ENCODE measurements at regions not wholly inside any gene's neighbourhood (a gene's known extent, or its start where the extent isn't known, plus 50 kb on each side); places are given as distances from the start of the nearest gene placed in this dataset.
"Not testable (repeated sequence)": the region's sequence is repeated elsewhere in the genome, so short reads cannot be mapped to it uniquely, and the experiment has no call there.

DNA sequence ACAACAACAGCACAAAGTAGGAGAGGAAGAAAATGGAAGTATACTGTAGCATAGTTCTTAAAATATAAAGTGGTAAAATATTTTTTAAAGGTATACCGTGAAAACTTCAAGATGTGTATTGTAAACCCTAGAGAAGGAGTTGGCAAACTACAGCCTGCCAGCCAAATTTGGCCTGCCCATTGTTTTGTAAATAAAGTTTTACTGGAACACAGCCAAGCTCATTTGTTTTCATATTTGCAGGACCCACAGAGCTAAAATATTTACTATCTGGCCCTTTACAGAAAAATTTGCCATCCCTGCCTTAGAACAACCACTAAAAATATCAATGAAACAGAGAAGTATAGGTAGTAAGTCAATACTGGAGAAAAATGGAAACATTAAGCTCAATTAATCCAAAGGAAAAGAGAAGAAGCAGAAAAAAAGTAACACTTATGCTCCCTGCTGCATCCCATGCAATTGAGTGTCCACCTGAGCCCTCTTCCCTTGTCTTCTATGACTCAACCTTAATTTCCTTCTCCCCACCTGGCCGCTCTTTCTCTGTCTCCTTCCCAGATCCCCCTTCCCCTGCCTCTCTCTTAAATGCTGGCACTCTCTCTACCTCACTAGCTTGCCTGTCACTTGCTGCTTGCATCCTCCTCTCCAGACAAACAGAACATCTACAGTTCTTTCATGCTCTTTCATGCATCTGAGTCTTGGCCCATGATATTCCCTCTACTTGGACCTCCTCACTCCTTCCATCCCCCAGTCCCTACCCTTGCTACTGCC is 50.6 kb upstream of the FER start:
- DNase-seq (ENCODE audit: low read depth in 3 of 3, low spot score in 2 of 3): no peak

DNA sequence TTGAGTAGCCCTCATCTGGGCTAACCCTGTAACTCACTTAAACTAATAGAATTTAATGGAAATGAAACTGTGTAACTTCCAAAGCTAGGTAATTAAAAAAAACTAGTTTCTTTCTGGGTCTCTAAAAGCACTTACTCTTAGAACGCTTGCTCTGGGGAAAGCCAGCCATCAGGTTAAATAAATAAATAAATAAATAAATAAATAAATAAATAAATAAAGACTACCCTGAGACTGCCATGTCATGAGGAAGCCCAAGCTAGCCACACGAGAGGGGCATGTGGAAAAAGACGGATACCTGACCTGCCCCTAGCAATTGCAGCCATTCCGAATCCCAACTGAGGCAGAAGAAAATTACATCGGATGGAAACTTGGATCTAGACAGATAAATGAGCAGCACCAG is 51.3 kb upstream of the FER start:
- DNase-seq (ENCODE audit: low read depth in 3 of 3, low spot score in 2 of 3): no peak

DNA sequence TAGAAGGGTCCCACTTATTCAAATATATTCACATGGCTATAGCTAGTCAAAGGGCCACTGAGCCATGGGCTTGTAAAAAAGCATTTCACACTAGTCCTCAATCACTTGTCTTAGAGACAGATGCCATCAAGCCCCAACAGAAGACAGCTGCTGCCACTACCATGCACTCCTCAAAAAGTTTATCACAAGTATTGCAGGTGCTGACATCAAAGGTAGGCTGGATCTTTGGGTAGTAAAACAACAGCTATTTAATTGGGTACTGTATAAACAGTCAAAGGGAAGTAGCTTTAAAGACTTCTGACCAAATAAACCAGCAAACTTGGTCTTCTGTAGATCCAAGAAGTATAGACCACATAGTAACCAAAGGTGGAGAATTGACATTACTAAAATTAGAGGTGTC is 59.2 kb upstream of the FER start:
- no peak for DNase-seq (ENCODE audit: low read depth in 3 of 3, low spot score in 2 of 3)

DNA sequence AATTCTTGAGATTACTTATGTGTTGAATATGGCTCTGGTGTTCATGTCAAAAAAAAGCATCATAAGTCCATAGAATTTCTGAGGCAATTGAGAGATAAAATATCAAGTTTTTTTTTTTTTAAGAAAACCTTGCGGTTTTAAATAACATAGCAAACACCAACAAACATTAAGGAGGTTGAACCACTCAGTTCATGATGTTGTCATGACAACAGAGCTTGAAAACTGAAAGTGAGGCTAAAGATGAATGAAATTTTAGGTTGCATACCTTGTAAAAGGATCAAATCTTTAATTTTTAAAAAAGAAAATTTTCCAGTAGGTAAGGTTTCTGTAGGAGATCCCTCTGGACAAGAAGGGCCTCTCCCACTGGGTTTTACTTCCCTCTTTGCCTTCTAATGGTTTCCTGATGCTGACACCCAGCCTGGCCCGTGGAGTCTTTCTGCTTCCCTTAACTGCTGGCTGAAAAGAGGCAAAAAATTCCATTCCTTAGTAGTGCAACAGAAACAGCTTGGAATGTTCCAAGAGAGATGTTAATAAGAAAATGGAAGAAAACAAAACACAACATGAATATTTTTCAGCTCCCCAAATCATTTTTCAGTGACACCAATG is 60.0 kb upstream of the FER start:
- DNase-seq (ENCODE audit: low read depth in 3 of 3, low spot score in 2 of 3): no peak

DNA sequence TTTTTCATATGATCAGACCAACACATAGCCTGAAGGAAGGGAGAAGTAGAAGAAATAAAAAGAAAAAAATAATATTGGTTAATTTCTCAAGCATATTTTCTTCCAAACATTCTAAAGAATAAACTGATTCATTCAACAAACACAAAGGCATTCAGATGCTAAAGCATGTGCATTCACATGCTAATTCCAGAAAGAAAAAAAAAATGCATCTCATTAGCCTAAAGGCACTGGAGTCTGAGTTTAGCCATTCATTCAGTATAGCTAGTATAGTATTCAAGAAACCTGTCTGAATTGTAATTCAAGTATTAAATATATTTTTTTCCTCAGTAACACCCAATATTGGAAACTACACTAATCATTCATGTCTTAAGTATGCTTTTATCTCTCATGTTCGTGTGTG is 61.0 kb upstream of the FER start:
- no peak for DNase-seq (ENCODE audit: low read depth in 3 of 3, low spot score in 2 of 3)

DNA sequence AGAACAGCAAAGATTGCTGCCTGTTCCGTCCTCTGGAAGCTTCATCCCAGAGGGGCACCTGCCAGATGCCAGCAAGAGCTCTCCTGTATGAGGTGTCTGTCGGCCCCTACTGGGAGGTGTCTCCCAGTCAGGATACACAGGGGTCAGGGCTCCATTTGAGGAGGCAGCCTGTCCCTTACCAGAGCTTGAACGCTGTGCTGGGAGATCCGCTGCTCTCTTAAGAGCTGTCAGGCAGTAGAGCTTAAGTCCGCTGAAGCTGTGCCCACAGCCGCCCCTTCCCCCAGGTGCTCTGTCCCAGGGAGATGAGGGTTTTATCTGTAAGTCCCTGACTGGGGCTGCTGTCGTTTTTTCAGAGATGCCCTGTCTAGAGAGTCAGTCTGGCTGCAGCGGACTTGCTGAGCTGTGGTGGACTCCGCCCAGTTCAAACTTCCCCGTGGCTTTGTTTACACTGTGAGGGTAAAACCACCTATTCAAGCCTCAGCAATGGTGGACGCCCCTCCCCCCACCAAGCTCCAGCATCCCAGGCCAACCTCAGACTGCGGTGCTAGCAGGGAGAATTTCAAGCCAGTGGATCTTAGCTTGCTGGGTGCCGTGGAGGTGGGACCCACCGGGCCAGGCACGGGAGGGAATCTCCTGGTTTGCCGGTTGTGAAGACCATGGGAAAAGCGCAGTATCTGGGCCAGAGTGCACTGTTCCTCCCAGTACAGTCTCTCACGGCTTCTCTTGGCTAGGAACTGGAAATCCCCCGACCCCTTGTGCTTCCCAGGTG is 62.1 kb upstream of the FER start:
- not testable (repeated sequence) for DNase-seq (ENCODE audit: low read depth in 3 of 3, low spot score in 2 of 3)

DNA sequence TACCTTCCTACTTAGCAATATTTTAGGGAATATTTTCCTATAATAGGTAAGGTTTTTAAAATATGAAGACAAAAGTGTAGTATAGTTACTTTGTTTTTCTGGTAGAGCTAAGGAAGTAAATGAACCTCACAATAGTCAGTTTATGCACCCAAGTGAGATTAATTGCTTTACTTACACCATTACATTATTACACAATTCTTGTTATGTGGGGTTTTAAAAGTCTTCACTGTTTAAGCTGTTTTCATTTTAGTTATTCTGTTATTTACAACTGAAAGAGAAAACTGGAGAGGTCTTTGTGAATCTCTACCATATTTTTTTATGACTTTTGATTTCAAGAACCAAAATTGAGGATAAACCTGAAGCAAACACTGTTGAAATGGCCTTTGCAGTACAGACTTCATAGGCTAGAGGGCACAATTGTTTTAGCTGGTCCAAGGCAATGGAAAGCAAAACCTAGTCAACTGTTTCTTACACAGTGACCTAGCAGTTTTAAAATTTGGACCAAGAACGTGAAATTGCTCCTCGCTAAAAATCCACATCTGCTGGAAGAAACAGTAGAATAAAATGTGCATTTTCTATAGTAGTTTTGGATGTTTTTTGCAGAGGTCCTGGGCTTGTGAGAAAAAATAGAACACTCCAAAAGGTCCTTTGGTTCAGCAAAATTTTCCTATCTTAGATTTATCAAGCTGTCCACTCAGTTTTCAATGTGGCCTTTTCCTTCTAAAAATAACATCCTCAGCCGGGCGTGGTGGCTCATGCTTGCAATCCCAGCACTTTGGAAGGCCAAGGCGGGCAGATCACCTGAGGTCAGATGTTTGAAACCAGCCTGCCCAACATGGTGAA is 66.4 kb upstream of the FER start:
- peak; percentile 20 to 42 (median 32) for DNase-seq (ENCODE audit: low read depth in 3 of 3, low spot score in 2 of 3)

DNA sequence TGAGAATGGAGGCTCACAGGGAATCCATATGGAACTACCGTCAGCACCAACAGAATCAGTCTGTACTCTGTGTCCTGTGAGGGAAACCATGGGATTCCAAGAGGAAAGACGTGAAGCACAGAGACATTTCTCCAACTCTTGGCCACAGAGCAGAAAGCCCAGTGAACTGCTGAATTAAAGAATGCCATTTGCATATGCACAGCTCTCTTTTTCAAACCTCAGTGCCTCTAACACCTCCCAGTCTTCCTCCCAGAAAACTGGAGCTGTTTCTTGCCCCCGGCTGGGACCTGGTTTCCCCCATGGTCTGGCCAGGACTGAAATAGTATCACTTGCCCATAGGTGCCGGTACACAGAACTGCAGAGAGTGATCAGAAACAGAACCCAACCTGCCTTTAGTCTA is 69.6 kb upstream of the FER start:
- no peak for DNase-seq (ENCODE audit: low read depth in 3 of 3, low spot score in 2 of 3)

DNA sequence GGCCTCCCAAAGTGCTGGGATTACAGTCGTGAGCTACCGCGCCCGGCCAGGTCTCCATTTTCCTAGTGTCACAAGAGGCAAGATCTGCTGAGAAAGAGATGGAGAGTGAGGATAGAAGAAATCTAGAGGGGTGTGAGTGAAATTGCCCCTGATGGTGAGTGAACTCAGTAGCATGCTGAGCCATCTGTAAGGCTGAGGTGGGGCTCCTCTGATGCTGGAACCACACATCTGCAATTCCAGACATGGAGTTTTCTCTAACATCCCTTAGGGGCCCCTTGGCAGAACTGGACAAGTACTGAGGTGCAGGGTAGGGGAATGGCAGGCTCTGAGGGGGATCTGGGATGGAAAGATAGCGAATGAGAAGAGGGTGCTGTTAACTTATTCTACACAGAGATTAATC is 72.0 kb upstream of the FER start:
- DNase-seq (ENCODE audit: low read depth in 3 of 3, low spot score in 2 of 3): no peak

DNA sequence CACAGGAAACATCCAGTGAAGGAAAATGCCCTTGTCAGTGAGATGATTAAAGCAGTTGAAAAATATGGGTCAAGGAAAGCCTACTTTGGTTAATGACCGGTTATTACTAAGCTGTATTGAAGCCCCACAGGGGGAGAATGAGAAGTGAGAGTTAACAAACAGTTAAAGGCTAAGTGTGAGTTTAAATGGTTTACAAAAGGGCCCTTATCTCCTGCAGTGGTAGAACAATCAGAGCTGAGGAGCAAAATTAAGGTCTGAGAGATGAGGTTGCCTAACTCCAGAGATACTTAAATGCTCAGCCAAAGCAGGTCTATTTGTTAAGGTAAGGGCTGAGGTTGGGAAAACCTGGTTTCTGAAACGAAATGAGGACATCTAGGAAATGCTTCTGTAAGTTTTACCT is 75.1 kb upstream of the FER start:
- no peak for DNase-seq (ENCODE audit: low read depth in 3 of 3, low spot score in 2 of 3)

DNA sequence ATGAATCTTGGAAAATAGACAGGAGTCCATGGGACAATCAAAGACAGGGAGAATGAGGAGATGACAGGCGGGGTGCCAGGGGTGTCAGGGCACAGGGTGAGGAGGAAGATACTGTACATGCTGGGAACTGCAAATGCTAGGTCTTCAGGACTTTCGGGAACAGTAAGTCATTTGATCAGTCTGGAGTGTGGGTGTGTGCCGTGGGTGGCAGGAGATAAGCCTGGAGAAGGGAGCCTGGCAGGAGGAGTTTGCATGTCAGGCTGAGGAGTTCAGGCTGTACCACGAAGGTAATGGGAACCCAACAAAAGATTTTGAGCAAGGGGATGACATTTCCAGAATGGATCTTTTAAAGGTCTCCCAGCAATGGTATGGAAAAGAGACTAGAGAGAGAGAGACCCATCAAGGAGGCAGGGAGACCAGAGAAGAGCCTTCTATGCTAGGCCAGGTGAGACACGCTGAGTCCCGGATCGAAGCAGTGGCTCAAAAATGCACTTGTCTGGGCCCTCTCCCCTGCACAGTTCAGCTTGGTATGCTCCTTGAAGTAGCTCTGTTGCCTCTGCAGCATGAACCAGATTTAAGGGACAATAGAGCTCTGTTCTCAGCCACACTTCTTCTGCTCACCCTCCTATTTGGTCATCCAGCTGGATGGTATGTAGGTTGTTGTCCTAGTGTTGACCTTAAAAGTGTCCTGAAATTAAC is 77.0 kb upstream of the FER start:
- no peak for DNase-seq (ENCODE audit: low read depth in 3 of 3, low spot score in 2 of 3)

DNA sequence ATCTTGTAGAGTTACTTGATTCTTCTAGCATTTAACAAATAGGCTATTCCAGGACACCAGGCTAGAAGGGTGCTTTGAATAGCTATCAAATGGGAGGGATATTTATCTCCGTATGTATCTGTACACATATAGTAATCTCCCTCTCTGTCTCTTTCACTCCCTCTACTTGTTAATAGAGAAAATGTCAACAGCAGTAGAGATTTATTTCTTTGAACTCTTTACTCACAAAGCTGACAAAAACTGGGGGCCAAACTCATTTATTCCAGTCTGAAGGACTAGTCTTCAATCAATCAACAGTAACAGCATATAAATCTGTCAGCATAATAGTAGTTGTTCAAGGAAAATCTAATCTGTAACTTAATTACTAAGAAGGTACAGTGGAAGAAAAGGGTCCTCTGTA is 78.2 kb upstream of the FER start:
- DNase-seq (ENCODE audit: low read depth in 3 of 3, low spot score in 2 of 3): no peak

DNA sequence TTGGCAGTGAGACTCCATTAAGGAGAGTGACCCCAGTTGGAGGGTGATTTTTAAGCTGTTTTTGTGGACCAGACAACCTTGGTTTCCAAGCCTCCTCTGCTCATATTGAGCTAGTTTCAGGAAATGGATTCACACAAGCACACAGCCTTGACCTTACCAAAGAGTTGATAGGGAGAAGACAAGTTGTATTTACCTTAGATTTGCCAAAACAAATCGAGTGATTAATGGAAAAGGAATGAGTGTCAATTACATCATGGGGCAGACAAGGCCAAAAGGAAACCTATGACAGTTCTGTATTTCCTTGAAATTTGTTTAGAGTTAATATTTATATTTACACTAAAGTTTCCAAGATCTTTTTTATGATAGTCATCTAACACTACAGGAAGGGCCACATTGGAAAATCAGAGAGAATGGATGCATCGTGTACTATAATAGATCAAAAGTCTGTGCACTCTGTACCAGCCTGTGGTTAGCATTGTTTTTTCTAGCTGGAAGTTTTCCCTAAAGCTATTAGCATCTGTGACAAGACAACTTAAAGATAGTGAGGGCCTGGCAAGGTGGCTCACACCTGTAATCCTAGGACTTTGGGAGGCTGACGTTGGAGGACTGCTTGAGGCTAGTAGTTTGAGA is 86.0 kb upstream of the FER start:
- DNase-seq (ENCODE audit: low read depth in 3 of 3, low spot score in 2 of 3): no peak

DNA sequence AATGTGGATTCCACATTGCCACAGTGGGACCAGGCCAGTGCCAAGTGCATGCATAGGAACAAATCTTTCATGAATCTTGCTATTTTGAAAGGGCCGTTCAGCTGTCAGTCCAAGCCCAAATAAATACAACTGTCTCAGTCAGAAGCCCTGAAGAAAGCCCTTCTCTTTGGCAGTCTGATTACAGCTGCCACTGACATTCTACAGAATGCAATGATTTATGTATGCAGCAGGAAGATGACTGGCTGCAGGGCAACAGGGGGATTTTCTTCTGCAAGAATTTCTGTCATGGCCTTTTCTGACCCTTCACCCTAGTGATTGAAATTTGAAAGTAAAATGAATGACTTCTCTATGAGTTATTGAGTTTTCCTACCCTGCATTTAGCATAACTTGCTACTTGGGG is 86.7 kb upstream of the FER start:
- no peak for DNase-seq (ENCODE audit: low read depth in 3 of 3, low spot score in 2 of 3)

DNA sequence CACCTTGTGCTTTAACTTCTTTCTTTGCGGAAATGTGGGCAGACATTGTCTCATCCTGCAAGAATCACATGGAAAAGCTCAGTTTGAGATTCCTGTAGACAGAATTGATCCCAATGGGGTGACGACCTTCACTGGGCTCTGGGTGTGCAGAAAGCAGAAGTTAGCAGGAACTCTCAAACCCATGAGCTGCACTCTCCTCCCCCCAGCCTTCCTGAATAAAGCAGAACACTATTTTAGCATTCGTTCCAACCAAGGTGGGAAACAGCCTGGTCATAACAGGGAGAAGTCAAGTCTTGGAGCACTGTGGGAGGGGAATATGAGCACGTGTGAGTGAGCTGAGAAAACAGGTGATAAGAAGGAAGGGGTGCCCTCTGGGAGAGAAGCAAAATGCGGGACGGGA is 87.4 kb upstream of the FER start:
- DNase-seq (ENCODE audit: low read depth in 3 of 3, low spot score in 2 of 3): no peak

DNA sequence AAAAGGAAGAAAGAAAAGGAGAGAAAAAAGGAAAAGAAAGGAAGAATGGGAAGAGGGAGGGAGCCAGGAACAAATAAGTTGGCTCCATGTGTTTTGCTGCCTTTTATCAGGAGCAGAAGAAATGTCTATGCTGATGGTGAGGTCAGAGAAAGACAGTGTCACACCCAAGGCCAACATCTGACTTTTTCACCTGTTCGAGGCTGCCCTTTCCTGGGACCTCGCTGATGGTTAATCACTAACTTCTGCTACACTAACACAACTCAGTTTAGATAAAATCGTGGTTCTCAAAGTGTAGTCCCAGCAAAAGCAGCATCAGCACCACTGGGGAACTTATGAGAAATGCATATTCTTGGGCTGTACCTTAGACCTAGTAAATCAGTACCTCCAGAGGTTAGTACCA is 88.2 kb upstream of the FER start:
- no peak for DNase-seq (ENCODE audit: low read depth in 3 of 3, low spot score in 2 of 3)

DNA sequence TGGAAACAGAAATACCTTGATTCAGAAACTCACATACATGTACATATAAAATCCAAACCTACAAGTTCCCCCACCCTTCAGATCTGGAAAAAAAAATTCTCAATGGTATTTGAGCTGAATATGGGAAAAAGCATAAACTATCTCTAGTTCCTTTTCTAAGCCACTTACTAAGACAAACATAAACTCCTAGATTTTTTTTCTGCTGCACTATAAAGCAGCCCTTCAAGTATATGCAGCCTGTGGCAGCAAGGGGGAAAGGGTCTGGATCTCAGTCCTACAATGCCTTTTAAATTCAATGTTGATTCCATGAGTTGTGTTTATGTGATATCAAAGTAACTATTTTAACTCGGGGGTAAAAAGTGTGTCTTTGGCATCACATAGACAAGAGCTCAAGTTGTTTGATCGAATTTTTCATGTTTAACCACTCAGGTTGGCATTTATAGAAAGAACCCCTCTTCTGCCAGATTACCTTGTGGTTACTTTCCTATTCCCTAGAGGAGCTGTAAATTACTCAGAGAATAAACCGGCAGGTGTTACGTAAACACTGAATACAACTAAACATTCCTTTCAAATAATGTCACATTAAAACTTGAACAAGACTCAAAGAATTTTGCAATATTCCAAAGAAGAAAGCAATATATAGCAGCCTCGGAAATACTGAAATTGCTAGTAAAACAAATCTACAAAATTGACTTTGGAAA is 91.8 kb upstream of the FER start:
- no peak for DNase-seq (ENCODE audit: low read depth in 3 of 3, low spot score in 2 of 3)

DNA sequence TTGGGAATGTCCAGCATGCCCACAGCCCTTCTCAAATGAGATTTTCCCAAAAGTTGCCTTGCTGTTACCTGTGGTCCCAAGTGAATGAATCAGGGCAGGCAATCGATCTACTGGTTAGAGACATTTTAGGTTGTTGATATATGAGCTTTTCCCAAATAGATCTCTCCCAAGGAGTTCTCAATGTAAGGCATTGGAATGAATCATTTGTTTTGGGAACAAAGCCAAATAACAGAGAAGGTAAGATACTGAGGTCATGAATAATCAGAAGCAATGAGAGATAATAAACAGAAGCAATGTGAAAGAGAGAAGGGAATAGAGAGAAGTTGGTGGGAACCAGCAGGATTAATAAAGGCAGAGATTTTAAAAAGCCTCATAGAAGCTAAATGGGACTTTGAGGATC is 93.6 kb upstream of the FER start:
- DNase-seq (ENCODE audit: low read depth in 3 of 3, low spot score in 2 of 3): no peak

DNA sequence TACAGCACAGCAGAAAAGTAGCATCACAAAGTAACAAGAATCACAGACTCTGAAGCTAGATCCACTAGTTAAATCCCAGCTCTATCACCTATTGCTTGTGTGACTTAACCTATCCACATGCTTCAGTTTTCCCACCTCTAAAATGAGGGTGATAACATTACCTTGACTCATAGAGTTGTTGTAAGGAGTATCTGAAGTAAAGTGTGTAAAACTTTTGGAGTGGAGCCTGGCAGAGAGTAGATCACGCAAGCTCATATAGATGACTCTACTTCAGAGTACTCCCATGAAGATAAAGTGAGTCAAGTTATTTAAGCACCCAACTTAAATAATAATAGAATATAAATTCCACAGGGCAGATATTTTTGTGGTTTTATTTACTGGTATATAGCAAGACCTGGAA is 94.5 kb upstream of the FER start:
- DNase-seq (ENCODE audit: low read depth in 3 of 3, low spot score in 2 of 3): no peak

DNA sequence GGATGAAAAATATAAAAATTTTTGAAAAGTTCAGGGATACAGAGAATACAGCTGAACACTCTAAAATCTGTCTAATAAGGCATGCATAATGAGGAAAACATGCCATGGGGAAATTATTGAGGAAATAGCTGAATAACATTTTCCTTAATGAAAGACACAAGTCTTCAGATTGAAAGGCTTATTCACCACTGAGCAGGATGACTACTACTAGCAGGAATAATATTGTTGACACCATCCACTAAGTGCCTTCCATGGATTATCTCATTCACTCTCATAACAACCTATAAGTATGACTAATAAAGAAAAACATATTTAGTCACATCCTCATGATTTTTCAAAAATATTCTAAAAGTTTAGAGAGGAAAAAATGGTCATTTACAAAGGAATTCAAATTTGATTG is 96.7 kb upstream of the FER start:
- no peak for DNase-seq (ENCODE audit: low read depth in 3 of 3, low spot score in 2 of 3)
